Dedifferentiated amniotic fluid mesenchymal stem cell (primary cell): ENCODE measurements at regions not wholly inside any gene's neighbourhood (a gene's known extent, or its start where the extent isn't known, plus 50 kb on each side); places are given as distances from the start of the nearest gene placed in this dataset.
A peak's percentile ranks its signal among the peaks of the same experiment; 100 is the strongest.
"Not testable (repeated sequence)": the region's sequence is repeated elsewhere in the genome, so short reads cannot be mapped to it uniquely, and the experiment has no call there.

ENCODE experiments used
- DNase-seq: peaks from one replicate; pipeline ENCODE4 v3.0.0-alpha.2; 2016; ENCODE audit errors: extremely low spot score

DNA sequence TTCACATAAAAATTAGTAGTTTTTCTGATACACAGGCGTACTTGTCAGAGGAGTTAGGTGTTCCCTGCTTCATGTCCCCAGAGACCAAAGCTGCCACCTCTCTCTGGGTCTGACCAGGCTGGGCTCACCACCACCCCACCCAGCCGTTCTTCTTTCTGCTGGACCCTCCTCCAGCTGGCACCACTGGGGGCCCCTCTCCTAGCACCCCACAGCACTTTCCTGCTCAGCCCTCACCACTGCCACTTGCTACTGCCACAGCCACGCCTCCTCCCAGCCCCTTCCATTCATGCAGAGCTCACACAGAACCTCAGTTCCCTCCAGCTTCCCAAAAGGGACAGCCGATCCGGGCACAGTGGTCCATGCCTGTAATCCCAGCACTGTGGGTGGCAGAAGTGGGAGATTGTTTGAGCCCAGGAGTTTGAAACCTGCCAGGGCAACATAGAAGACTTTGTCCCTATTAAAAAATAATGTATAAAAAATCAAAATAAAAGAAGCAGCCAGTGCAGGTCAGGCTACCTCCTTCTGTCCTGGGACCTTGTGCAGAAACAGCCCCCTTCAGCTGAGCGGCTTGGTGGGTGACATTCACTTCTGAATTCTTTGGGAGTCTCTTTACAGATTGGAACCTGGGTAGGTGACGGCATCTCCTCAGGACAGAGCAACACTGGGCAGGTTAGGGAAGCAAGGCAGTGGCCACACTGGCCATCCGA, 208.3 kb downstream of the TOMM20 start:
- DNase-seq: no peak

DNA sequence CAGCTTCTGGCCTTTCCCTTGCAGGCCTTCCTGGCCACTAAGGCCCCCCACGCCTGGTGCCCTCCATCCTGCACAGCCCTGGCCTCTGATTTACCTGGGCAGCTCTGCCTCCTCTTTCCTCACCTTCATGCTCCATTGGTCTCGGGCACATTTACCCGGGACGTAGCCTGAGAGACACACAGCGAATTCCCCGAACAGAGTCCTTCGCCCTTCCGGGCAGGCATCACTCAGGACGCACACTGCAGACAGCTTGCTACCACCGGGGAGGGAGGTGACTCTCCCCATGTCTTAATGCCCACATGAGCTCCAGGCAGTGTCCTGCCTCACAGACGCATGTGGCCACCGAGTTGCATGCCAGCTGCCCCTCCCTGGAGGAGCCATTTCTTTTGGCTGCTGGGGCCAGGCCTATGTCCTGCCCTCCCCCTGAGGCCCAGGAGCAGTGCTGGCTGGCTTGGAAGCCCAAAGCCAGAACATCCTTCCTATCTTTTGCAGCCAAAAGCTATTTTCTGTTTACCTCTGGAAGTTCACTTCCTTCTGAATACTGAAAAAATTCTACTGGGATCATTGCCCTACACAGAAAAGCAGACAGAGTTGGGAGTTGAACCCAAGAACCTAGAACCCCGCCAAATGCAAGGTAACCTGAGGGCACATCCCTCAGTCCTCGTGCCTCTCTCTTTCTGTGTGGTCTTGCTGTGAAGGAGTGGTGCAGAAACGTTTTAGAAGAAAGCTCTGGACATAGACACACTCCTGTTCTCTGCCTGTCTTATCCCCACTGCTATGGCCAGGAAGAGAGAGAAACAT, 209.5 kb downstream of the TOMM20 start:
- no peak for DNase-seq

- DNase-seq: no peak
Observed at GRCh38 chr1:234918181-234918841, 210.3 kb downstream of the TOMM20 start.

GRCh38 chr1:234917495-234918180, 211.0 kb downstream of the TOMM20 start:
- DNase-seq: no peak

GRCh38 chr1:234916840-234917239, 211.8 kb downstream of the TOMM20 start:
- no peak for DNase-seq

- DNase-seq: no peak
Observed at GRCh38 chr1:234915924-234916675, 212.5 kb downstream of the TOMM20 start.

DNA sequence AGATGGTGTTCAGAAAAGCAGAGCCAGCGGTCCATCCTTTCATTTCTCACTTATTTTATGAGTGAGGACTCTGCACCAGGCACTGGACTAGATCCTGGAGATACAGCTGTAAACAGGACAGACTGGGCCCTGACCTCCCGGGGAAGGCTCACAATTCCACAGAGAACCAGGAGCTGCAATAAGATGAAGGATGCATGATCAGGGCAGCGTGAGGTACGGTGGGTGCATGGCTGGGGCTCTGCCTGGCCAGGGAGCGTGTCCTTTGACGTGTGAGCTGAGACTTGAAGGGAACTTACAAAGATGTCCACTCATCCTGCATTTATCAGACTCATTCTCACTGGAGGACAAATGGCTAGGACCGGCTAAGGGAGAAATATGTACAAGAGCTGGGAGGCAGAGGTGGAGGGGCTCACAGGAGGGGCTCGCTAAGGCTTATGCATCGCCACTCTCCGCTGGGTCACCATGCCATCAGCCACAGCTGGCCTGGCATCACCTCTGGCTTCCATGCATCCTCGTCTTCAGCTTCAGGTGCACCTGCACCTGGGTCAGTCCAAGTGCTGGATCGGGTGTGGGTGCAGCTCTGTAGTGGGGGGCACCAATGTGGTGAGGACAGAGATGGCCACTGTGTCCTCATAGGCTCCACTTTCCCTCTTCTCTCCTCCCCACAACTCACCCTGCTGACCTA, 213.9 kb downstream of the TOMM20 start:
- no peak for DNase-seq

GRCh38 chr1:234913771-234914170, 214.9 kb downstream of the TOMM20 start:
- DNase-seq: no peak

- no peak for DNase-seq
Observed at GRCh38 chr1:234913278-234913649, 215.4 kb downstream of the TOMM20 start.

DNA sequence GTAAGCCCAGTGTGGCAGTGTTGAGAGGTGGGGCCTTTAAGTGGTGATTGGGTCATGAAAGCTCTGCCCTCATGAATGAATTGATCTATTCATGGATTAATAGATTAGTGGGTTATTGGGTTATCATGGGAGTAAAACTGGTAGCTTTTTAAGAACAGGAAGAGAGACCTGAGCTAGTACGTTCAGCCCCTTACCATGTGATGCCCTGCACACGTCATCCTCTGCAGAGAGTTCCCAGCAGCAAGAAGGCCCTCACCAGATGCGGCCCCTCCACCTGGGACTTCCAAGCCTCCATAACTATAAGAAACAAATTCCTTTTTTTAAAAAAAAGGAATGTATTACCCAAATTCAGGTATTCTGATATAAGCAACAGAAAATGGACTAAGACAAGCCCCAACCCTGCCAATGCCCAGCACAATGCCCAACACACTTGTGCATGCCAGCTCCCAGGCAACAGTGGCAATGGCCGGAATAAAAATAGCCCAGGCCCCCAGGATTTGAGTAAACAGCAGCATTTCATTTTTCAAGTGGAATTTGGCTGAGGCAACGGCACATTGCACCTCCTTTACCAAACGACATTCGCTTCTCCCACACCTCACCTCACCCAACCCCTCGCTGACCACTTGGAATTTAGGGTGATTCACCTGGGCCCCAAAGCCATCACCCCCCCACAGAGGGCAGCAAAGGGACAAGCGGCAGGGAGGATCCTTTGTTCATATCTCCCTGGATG, 215.9 kb downstream of the TOMM20 start:
- no peak for DNase-seq

- DNase-seq: no peak
Observed at GRCh38 chr1:234911787-234912186, 216.8 kb downstream of the TOMM20 start.

- DNase-seq: not testable (repeated sequence)
Observed at GRCh38 chr1:234911136-234911535, 217.5 kb downstream of the TOMM20 start.

DNA sequence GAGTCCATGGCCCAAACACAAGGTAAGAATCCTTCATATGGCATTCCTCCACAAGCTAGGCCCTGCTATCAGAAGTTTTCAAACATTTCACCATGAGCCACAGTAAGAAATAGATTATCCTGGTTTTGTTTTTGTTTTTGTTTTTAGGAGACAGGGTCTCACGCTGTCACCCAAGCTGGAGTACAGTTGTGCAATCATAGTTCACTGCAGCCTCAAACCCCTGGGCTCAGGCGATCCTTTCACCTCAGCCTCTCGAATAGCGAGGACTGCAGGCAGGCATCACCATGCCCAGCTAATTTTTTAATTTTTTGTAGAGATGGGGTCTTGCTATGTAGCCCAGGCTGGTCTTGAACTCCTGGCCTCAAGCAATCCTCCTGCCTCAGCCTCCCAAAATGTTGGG, 218.8 kb downstream of the TOMM20 start:
- DNase-seq: no peak

DNA sequence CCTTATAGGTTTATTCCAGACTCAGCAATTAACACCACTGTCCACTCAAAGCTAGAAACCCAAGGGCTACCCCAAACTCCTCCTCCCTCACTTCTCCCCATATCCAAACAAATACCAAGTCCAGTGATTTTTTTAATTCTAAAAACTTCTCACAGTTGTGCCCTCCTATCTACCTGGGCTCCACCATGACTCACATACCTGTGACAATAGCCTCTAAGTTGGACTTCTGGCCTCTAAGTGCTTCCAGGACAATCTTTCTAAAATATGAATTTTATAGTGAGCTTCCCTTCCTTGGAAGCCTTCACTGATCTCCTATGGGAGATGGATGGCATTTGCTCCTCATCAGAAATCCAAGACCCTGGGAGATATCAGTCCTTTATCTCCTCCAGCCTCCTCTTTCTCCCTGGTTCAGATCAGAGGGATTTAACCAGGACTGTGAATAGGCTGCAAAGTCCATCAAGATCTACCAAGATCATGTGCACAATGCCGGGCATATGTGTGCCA, 219.3 kb downstream of the TOMM20 start:
- DNase-seq: no peak

DNA sequence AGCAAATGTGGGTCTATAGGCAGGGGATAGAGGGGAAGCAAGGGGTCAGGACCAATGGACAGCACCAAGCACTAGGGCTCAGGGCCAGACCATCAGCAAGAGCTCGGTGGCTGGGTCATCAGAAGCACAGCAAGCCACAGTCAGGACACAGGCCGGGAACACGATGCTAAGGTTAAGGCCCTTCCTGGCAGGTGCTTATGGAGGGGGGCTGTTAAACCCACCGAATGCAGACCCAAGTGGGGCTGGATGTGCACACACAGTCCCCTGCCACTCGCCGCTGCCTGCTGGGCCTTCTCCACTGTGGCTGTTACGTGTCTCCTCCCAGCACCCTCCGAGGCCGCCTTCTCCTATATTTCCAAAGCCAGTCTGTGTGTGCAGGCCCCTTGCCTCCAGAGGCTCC, 220.1 kb downstream of the TOMM20 start:
- no peak for DNase-seq

GRCh38 chr1:234907940-234908405, 220.7 kb downstream of the TOMM20 start:
- peak; percentile 36 for DNase-seq

DNA sequence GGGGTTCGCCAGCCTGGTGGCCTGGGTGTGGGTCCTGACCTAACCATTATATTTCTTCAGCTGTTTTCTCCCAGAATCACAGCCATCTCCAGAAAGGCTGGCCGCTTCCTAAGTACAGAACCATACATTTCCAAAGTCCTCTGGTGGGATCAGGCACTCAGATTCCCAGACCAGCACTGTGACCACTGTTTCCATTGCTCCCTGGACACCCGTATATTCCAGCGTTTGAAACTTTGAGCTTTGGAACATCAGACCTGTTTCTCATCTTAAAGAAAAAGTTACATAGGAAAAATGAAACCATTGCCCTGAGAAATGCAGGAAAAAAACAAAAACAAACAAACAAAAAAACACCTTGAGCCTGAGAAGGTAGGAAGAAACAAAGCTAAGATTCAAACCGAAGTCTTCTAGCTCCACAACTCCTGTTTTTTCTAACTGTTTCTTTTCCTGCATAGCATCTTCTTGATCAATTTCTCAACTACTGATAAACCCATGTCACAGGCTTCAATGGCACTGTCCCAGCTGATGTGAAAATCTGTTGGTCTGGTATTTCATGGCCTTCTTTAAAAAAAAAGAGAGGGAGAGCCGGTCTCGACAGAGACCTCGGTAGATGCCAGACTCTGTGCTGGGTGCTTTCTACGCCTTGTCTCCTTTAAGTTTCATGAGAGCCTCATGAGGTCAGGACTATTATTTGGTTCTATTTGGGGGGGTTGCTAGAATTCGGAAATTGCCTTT, 221.3 kb downstream of the TOMM20 start:
- DNase-seq: no peak

GRCh38 chr1:234906654-234907053, 222.0 kb downstream of the TOMM20 start:
- no peak for DNase-seq
